KMS-11 (cell line): ENCODE measurements at regions not wholly inside any gene's neighbourhood (a gene's known extent, or its start where the extent isn't known, plus 50 kb on each side); places are given as distances from the start of the nearest gene placed in this dataset.

Source experiments
- H2AFZ ChIP-seq: fragments of 200-600 bp; sonication (generic); 2 replicates; pipeline ENCODE4 v1.6.1; 2016; ENCODE audit warnings: antibody characterized with exemption, mixed run types, low read depth
- H3K27ac ChIP-seq: fragments of 200-600 bp; sonication (generic); 2 replicates; pipeline ENCODE4 v1.6.1; 2016; ENCODE audit warnings: mild to moderate bottlenecking, mixed run types
- H3K27me3 ChIP-seq: fragments of 200-600 bp; sonication (generic); 2 replicates; pipeline ENCODE4 v1.6.1; 2017; ENCODE audit warnings: mild to moderate bottlenecking, low read depth, mixed run types, moderate library complexity; ENCODE audit not compliant: insufficient read depth
- H3K36me3 ChIP-seq: fragments of 200-600 bp; sonication (generic); 2 replicates; pipeline ENCODE4 v1.6.1; 2017; ENCODE audit warnings: mild to moderate bottlenecking, mixed run types; ENCODE audit not compliant: insufficient read depth
- H3K4me1 ChIP-seq: fragments of 200-600 bp; sonication (generic); 2 replicates; pipeline ENCODE4 v1.6.1; 2016; ENCODE audit warnings: mild to moderate bottlenecking, low read depth, mixed run types; ENCODE audit not compliant: poor library complexity, severe bottlenecking
- H3K4me2 ChIP-seq: fragments of 200-600 bp; sonication (generic); 2 replicates; pipeline ENCODE4 v1.7.0; 2016; ENCODE audit warnings: mild to moderate bottlenecking, mixed run types
- H3K4me3 ChIP-seq: fragments of 200-600 bp; sonication (generic); IDR thresholded peaks from 2 replicates; pipeline ENCODE4 v1.6.1; 2017; ENCODE audit warnings: low read depth, low read length, mixed read lengths; ENCODE audit not compliant: insufficient read depth
- H3K79me2 ChIP-seq: fragments of 200-600 bp; sonication (generic); 2 replicates; pipeline ENCODE4 v1.6.1; 2016; ENCODE audit warnings: low read depth, mixed run types; ENCODE audit not compliant: insufficient read depth
- H3K9ac ChIP-seq: fragments of 200-600 bp; sonication (generic); 2 replicates; pipeline ENCODE4 v1.6.1; 2016; ENCODE audit warnings: mild to moderate bottlenecking, mixed run types
- H4K20me1 ChIP-seq: fragments of 200-600 bp; sonication (generic); 2 replicates; pipeline ENCODE4 v1.6.1; 2016; ENCODE audit warnings: mild to moderate bottlenecking, mixed run types; ENCODE audit not compliant: insufficient read depth
- CTCF ChIP-seq: fragments of 200-600 bp; sonication (generic); conservative IDR thresholded peaks from 2 replicates; pipeline ENCODE4 v1.6.1; 2017; ENCODE audit warnings: low read depth, mild to moderate bottlenecking, antibody characterized with exemption, low read length, moderate library complexity, mixed read lengths

- no peaks in the 10 kb centered on the region for H4K20me1 ChIP-seq
- TF ChIP-seq CTCF = no peak
- H3K36me3 ChIP-seq = no peaks in the 10 kb centered on the region
- no peak overlapping the region for H3K9ac ChIP-seq
- no peaks in the 10 kb centered on the region for H3K4me1 ChIP-seq
- no peak overlapping the region for H3K4me3 ChIP-seq
- no peak overlapping the region for H3K27ac ChIP-seq
- no peak overlapping the region for H3K4me2 ChIP-seq
- H2AFZ ChIP-seq = no peak overlapping the region
- H3K79me2 ChIP-seq = no peaks in the 10 kb centered on the region
- H3K27me3 ChIP-seq = no peaks in the 10 kb centered on the region
These were observed 137.0 kb downstream of the PLPP3 start for GRCh38 chr1:56442290-56442877.

GRCh38 chr1:56441601-56442000 lies 137.8 kb downstream of the PLPP3 start:
- Histone ChIP-seq H4K20me1 (no peaks in the 10 kb centered on the region), H3K27ac (no peak overlapping the region), H3K4me1 (no peaks in the 10 kb centered on the region), H3K27me3 (no peaks in the 10 kb centered on the region), H3K9ac (no peak overlapping the region), H3K4me2 (no peak overlapping the region), H2AFZ (no peak overlapping the region), H3K4me3 (no peak overlapping the region), H3K36me3 (no peaks in the 10 kb centered on the region), H3K79me2 (no peaks in the 10 kb centered on the region)
- no peak for TF ChIP-seq CTCF

- H3K36me3 ChIP-seq = no peaks in the 10 kb centered on the region
- H3K9ac ChIP-seq = no peak overlapping the region
- no peak overlapping the region for H3K4me3 ChIP-seq
- H3K4me2 ChIP-seq = no peak overlapping the region
- no peaks in the 10 kb centered on the region for H3K4me1 ChIP-seq
- no peaks in the 10 kb centered on the region for H3K27me3 ChIP-seq
- no peak overlapping the region for H3K27ac ChIP-seq
- TF ChIP-seq CTCF = no peak
- no peaks in the 10 kb centered on the region for H4K20me1 ChIP-seq
- H2AFZ ChIP-seq = no peak overlapping the region
- no peaks in the 10 kb centered on the region for H3K79me2 ChIP-seq
These were observed 139.6 kb downstream of the PLPP3 start for GRCh38 chr1:56439610-56440264.

GRCh38 chr1:56438901-56439551 lies 140.3 kb downstream of the PLPP3 start:
- TF ChIP-seq CTCF = no peak
- H3K4me2 ChIP-seq = no peak overlapping the region
- no peaks in the 10 kb centered on the region for H3K27me3 ChIP-seq
- H4K20me1 ChIP-seq = no peaks in the 10 kb centered on the region
- no peak overlapping the region for H3K9ac ChIP-seq
- no peaks in the 10 kb centered on the region for H3K36me3 ChIP-seq
- no peaks in the 10 kb centered on the region for H3K4me1 ChIP-seq
- no peak overlapping the region for H3K27ac ChIP-seq
- H3K4me3 ChIP-seq = no peak overlapping the region
- H2AFZ ChIP-seq = no peak overlapping the region
- no peaks in the 10 kb centered on the region for H3K79me2 ChIP-seq
